ENCODE measurements at regions not wholly inside any gene's neighbourhood (a gene's known extent, or its start where the extent isn't known, plus 50 kb on each side); places are given as distances from the start of the nearest gene placed in this dataset.
"Not testable (repeated sequence)": the region's sequence is repeated elsewhere in the genome, so short reads cannot be mapped to it uniquely, and the experiment has no call there.

DNA sequence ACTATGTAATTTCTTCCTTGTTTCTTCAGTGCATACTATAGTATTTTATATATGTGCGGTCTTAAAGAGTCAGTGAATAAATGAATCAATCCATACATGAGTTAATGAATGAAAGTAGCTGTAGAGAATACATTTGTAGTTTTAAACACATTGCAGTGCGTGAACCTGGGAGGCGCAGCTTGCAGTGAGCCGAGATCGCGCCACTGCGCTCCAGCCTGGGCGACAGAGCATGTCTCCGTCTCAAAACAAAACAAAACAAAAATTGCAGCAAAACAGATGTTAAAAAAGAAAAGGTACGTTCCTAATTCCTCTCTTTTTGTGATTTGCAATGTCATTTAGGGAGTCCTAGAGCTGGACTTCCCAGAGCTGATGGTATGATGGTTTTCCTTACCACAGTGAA is 1144.8 kb upstream of the FANCL start:
- H3K36me3 Mint-ChIP-seq (ENCODE audit: low read depth), result no peaks in the 10 kb centered on the region
- no peaks in the 10 kb centered on the region for H3K9me3 Mint-ChIP-seq
- H3K4me1 Mint-ChIP-seq (ENCODE audit: low read depth), result no peaks in the 10 kb centered on the region
- H3K4me3 Mint-ChIP-seq, result no peak overlapping the region
- H3K27ac Mint-ChIP-seq, result no peak overlapping the region
- H3K27me3 Mint-ChIP-seq, result no peaks in the 10 kb centered on the region

DNA sequence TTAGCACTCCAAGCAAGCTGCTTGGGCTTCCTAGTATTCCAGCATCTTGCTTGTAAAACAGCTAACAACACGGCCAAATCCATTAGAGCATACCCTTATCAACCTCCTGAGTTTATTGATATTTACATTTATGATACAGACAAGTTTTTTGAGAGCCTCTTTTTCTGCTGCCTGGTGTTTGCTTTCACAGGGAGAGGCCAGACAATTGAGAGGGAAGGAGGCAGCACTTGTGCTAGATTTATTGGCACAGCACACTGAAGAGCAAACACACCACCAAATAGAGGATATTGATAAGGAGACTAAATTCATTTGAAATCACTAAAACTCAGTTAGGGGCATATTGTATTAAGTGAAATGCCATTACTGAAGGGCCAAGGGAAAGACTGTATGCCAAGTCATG is 1142.3 kb upstream of the FANCL start:
- no peak overlapping the region for H3K4me3 Mint-ChIP-seq
- H3K27ac Mint-ChIP-seq, result no peak overlapping the region
- no peaks in the 10 kb centered on the region for H3K4me1 Mint-ChIP-seq (ENCODE audit: low read depth)
- peaks cover 4% of the 10 kb centered on the region for H3K9me3 Mint-ChIP-seq
- H3K27me3 Mint-ChIP-seq, result no peaks in the 10 kb centered on the region
- H3K36me3 Mint-ChIP-seq (ENCODE audit: low read depth), result no peaks in the 10 kb centered on the region

GRCh38 chr2:59378127-59378526 is 1137.0 kb upstream of the FANCL start:
- Mint-ChIP-seq H3K4me1 (ENCODE audit: low read depth) (no peaks in the 10 kb centered on the region), H3K27me3 (no peaks in the 10 kb centered on the region), H3K27ac (no peak overlapping the region), H3K36me3 (ENCODE audit: low read depth) (no peaks in the 10 kb centered on the region), H3K9me3 (peaks cover 10% of the 10 kb centered on the region), H3K4me3 (no peak overlapping the region)

GRCh38 chr2:59366288-59366687 is 1125.2 kb upstream of the FANCL start:
- Mint-ChIP-seq H3K4me1 (ENCODE audit: low read depth) (no peaks in the 10 kb centered on the region), H3K4me3 (no peak overlapping the region), H3K36me3 (ENCODE audit: low read depth) (no peaks in the 10 kb centered on the region), H3K27me3 (no peaks in the 10 kb centered on the region), H3K9me3 (no peaks in the 10 kb centered on the region), H3K27ac (no peak overlapping the region)

- no peaks in the 10 kb centered on the region for H3K9me3 Mint-ChIP-seq
- H3K36me3 Mint-ChIP-seq (ENCODE audit: low read depth), result no peaks in the 10 kb centered on the region
- H3K27me3 Mint-ChIP-seq, result no peaks in the 10 kb centered on the region
- no peaks in the 10 kb centered on the region for H3K4me1 Mint-ChIP-seq (ENCODE audit: low read depth)
- no peak overlapping the region for H3K4me3 Mint-ChIP-seq
- no peak overlapping the region for H3K27ac Mint-ChIP-seq
Observed at GRCh38 chr2:59354498-59354897, 1113.4 kb upstream of the FANCL start.

- Mint-ChIP-seq H3K27ac (no peak overlapping the region), H3K9me3 (no peaks in the 10 kb centered on the region), H3K36me3 (ENCODE audit: low read depth) (no peaks in the 10 kb centered on the region), H3K4me3 (no peak overlapping the region), H3K27me3 (no peaks in the 10 kb centered on the region), H3K4me1 (ENCODE audit: low read depth) (no peaks in the 10 kb centered on the region)
Observed at GRCh38 chr2:59353306-59353921, 1112.3 kb upstream of the FANCL start.

- Mint-ChIP-seq H3K4me3 (no peak overlapping the region), H3K27me3 (no peaks in the 10 kb centered on the region), H3K36me3 (ENCODE audit: low read depth) (no peaks in the 10 kb centered on the region), H3K4me1 (ENCODE audit: low read depth) (no peaks in the 10 kb centered on the region), H3K27ac (no peak overlapping the region), H3K9me3 (peaks cover 5% of the 10 kb centered on the region)
Observed at GRCh38 chr2:59342166-59342565, 1101.0 kb upstream of the FANCL start.

DNA sequence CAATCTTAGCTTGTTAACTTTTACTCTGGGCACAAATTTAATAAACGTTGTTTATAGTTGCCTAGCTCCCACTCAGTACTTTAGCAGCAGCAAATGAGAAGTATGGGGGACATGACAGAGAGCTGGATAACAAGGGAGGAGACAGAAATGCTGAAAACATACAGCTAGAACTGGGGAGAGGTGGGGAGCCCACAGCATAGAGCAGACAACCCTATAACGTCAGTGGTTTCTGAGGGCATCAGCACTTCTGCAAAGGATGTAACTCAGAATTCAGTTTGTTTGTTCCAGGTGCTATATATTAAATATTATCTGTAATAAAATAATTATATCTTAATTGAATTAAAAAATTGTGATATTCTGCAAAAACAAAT is 1098.7 kb upstream of the FANCL start:
- peaks cover 5% of the 10 kb centered on the region for H3K9me3 Mint-ChIP-seq

GRCh38 chr2:59339121-59339836 is 1098.2 kb upstream of the FANCL start:
- Mint-ChIP-seq H3K27ac (no peak overlapping the region), H3K9me3 (peaks cover 5% of the 10 kb centered on the region), H3K36me3 (ENCODE audit: low read depth) (no peaks in the 10 kb centered on the region), H3K4me1 (ENCODE audit: low read depth) (no peaks in the 10 kb centered on the region), H3K27me3 (no peaks in the 10 kb centered on the region), H3K4me3 (no peak overlapping the region)

More for the DNA sequence above, 1098.7 kb upstream of the FANCL start:
- no peak overlapping the region for H3K4me3 Mint-ChIP-seq
- no peaks in the 10 kb centered on the region for H3K36me3 Mint-ChIP-seq (ENCODE audit: low read depth)
- H3K27me3 Mint-ChIP-seq, result no peaks in the 10 kb centered on the region
- H3K4me1 Mint-ChIP-seq (ENCODE audit: low read depth), result no peaks in the 10 kb centered on the region
- H3K27ac Mint-ChIP-seq, result no peak overlapping the region

DNA sequence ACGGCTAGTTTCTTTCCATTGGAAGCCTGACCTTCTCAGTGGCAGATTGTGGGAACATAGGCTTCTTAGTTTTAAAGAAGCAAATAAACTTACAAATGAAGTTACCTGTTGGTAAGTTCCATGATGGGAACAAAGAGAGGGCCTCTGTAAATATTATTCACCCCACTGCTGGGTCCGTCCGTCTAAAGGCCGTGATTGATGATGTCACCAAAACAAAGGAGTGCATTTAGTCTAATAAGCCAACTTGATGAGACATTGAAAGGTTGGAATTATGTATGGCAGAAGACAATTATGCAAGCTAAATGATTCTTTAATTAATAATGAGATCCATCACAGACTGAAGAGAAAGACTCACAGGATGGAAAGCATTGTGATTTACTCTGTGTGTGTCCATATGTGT is 1091.9 kb upstream of the FANCL start:
- Mint-ChIP-seq H3K4me3 (no peak overlapping the region), H3K27ac (no peak overlapping the region), H3K36me3 (ENCODE audit: low read depth) (no peaks in the 10 kb centered on the region), H3K4me1 (ENCODE audit: low read depth) (no peaks in the 10 kb centered on the region), H3K27me3 (no peaks in the 10 kb centered on the region), H3K9me3 (peaks cover 10% of the 10 kb centered on the region)

- not testable (repeated sequence) for H3K4me3 Mint-ChIP-seq; H3K9me3 Mint-ChIP-seq; H3K36me3 Mint-ChIP-seq (ENCODE audit: low read depth); H3K4me1 Mint-ChIP-seq (ENCODE audit: low read depth); H3K27ac Mint-ChIP-seq; H3K27me3 Mint-ChIP-seq
Observed at GRCh38 chr2:59326581-59327365, 1085.6 kb upstream of the FANCL start.

DNA sequence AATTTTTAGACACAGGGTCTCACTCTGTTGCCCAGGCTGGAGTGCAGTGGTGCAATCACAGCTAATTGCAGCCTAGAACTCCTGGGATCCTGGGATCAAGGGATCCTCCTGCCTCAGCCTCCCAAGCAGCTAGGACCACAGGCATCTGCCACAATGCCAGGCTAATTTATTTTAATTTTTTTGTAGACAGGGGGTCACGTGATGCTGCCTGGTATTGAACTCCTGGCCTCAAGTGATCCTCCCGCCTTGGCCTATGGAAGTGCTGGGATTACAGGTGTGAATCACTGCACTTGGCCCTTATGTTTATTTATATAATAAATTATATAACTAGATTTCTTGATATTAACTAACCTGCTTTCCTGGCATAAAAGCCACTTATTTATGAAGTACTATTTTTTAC is 1081.7 kb upstream of the FANCL start:
- peaks cover 4% of the 10 kb centered on the region for H3K9me3 Mint-ChIP-seq
- no peak overlapping the region for H3K4me3 Mint-ChIP-seq
- no peaks in the 10 kb centered on the region for H3K36me3 Mint-ChIP-seq (ENCODE audit: low read depth)
- H3K27ac Mint-ChIP-seq, result no peak overlapping the region
- no peaks in the 10 kb centered on the region for H3K27me3 Mint-ChIP-seq
- no peaks in the 10 kb centered on the region for H3K4me1 Mint-ChIP-seq (ENCODE audit: low read depth)

DNA sequence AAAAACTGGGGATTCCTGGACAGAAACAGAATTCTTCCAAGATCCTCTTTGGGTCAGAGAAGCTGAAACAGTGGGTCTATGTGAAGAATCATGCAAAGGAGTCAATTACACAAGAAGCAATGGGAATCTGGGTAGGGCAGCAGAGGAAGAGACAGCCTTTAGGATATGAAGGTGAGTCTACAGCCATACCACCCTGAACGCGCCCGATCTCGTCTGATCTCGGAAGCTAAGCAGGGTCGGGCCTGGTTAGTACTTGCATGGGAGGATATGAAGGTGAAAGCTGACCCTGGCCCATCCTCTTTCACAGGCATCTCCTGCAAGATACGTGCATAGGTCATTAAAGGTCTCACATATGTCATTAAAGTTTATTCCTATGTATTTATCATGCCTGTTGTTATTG is 1080.9 kb upstream of the FANCL start:
- Mint-ChIP-seq H3K4me3 (no peak overlapping the region), H3K36me3 (ENCODE audit: low read depth) (no peaks in the 10 kb centered on the region)

GRCh38 chr2:59314031-59314766 is 1073.1 kb upstream of the FANCL start:
- H3K36me3 Mint-ChIP-seq (ENCODE audit: low read depth), result no peaks in the 10 kb centered on the region
- no peak overlapping the region for H3K27ac Mint-ChIP-seq
- H3K9me3 Mint-ChIP-seq, result no peaks in the 10 kb centered on the region
- peaks cover 5% of the 10 kb centered on the region for H3K4me1 Mint-ChIP-seq (ENCODE audit: low read depth)
- H3K27me3 Mint-ChIP-seq, result peaks cover 12% of the 10 kb centered on the region
- no peak overlapping the region for H3K4me3 Mint-ChIP-seq

More for the DNA sequence above, 1080.9 kb upstream of the FANCL start:
- Mint-ChIP-seq H3K27ac (no peak overlapping the region), H3K27me3 (no peaks in the 10 kb centered on the region), H3K4me1 (ENCODE audit: low read depth) (no peaks in the 10 kb centered on the region), H3K9me3 (peaks cover 4% of the 10 kb centered on the region)
